AG04450 (cell line): ENCODE measurements at regions not wholly inside any gene's neighbourhood (a gene's known extent, or its start where the extent isn't known, plus 50 kb on each side); places are given as distances from the start of the nearest gene placed in this dataset.
"Not testable (repeated sequence)": the region's sequence is repeated elsewhere in the genome, so short reads cannot be mapped to it uniquely, and the experiment has no call there.

Experiments used
- CTCF ChIA-PET: fragments of 300-600, 350-600 bp; formaldehyde crosslinking; extraction: SDS; loops from one replicate; lab custom pipeline; 2022; ENCODE audit warnings: antibody characterized with exemption, inconsistent platforms; lab: Charles Lee
- POLR2A ChIA-PET: fragments of 350-600 bp; formaldehyde crosslinking; extraction: SDS; loops from one replicate; lab custom pipeline; 2021; ENCODE audit warnings: antibody characterized with exemption, inconsistent platforms; lab: Yijun Ruan, JAX
- DNase-seq: peaks from one replicate; pipeline ENCODE4 v3.0.0-alpha.2; 2011; ENCODE audit warnings: low read depth, low spot score
- H3K27ac ChIP-seq: one replicate; pipeline ENCODE4 v1.5.1; 2012; ENCODE audit warnings: low read depth, low read length, control low read depth
- H3K27me3 ChIP-seq: one replicate; pipeline ENCODE4 v1.6.0; 2012; ENCODE audit warnings: low read length; ENCODE audit not compliant: control insufficient read depth, insufficient read depth
- H3K4me3 ChIP-seq: 2 replicates; pipeline ENCODE4 v1.5.1; 2011; ENCODE audit warnings: mild to moderate bottlenecking, low read depth, low read length, control low read depth
- H3K9me3 ChIP-seq: 2 replicates; pipeline ENCODE4 v1.5.1; 2012; ENCODE audit warnings: low read length; ENCODE audit not compliant: control insufficient read depth, insufficient read depth
- TF ChIP-seq, protein P1 (sequence below): IDR thresholded peaks from 2 replicates; pipeline ENCODE4 v1.5.1; 2011; ENCODE audit warnings: low read depth, low read length, control low read depth, inconsistent platforms

GRCh38 chr20:48124181-48124782 is 339.0 kb upstream of the SULF2 start:
- CTCF ChIA-PET = no interaction called here
- no peaks in the 10 kb centered on the region for H3K9me3 ChIP-seq

DNA sequence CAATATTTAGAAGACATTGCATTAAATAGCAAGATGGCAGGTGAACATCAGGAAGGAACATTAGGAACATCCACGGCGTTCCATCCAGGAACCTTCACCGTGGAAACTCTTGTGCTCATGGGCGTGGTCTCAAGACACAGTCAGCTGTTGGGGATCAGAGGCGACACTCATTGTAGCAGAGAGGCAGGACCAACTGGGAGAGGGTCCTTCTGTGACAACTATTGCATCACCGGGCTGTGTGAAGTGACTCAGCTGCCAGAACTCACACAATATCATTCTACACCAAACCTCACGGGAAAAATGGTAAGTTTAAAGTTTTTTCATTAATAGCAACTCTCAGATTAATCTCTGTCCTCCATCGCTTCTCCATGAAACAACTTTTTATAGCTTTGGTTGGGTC is 334.8 kb upstream of the SULF2 start:
- POLR2A ChIA-PET = no interaction called here

More at GRCh38 chr20:48124181-48124782, 339.0 kb upstream of the SULF2 start:
- TF ChIP-seq, protein P1, sequence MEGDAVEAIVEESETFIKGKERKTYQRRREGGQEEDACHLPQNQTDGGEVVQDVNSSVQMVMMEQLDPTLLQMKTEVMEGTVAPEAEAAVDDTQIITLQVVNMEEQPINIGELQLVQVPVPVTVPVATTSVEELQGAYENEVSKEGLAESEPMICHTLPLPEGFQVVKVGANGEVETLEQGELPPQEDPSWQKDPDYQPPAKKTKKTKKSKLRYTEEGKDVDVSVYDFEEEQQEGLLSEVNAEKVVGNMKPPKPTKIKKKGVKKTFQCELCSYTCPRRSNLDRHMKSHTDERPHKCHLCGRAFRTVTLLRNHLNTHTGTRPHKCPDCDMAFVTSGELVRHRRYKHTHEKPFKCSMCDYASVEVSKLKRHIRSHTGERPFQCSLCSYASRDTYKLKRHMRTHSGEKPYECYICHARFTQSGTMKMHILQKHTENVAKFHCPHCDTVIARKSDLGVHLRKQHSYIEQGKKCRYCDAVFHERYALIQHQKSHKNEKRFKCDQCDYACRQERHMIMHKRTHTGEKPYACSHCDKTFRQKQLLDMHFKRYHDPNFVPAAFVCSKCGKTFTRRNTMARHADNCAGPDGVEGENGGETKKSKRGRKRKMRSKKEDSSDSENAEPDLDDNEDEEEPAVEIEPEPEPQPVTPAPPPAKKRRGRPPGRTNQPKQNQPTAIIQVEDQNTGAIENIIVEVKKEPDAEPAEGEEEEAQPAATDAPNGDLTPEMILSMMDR = no peak
- Histone ChIP-seq H3K27ac (no peak overlapping the region), H3K4me3 (no peak overlapping the region), H3K27me3 (no peaks in the 10 kb centered on the region)
- POLR2A ChIA-PET = no interaction called here
- DNase-seq = no peak

GRCh38 chr20:48119389-48119788 is 334.1 kb upstream of the SULF2 start:
- H3K9me3 ChIP-seq, CTCF ChIA-PET, H3K27me3 ChIP-seq, H3K4me3 ChIP-seq, H3K27ac ChIP-seq, DNase-seq: not testable (repeated sequence)
- POLR2A ChIA-PET = interaction anchor here (0.6 kb wide), 1 partner anchor 50 kb away, joined by 3 read pairs; no protein-coding TSS in a partner anchor

More for the DNA sequence above, 334.8 kb upstream of the SULF2 start:
- no peak overlapping the region for H3K27ac ChIP-seq
- H3K27me3 ChIP-seq = no peaks in the 10 kb centered on the region
- TF ChIP-seq, protein P1 = no peak
- no peak overlapping the region for H3K4me3 ChIP-seq
- DNase-seq = no peak
- H3K9me3 ChIP-seq = peaks cover 3% of the 10 kb centered on the region; the same call in 1 of the 2 replicates
- CTCF ChIA-PET = no interaction called here

- DNase-seq = no peak
- Histone ChIP-seq H3K4me3 (no peak overlapping the region), H3K9me3 (peaks cover 3% of the 10 kb centered on the region; the same call in 1 of the 2 replicates), H3K27me3 (no peaks in the 10 kb centered on the region), H3K27ac (no peak overlapping the region)
- TF ChIP-seq, protein P1 = no peak
- POLR2A ChIA-PET = no interaction called here
- CTCF ChIA-PET = no interaction called here
Measured at GRCh38 chr20:48115502-48115901, 330.2 kb upstream of the SULF2 start.

GRCh38 chr20:48107560-48107959 is 322.3 kb upstream of the SULF2 start:
- no peaks in the 10 kb centered on the region for H3K27me3 ChIP-seq
- H3K27ac ChIP-seq = no peak overlapping the region
- H3K4me3 ChIP-seq = no peak overlapping the region
- TF ChIP-seq, protein P1 = no peak
- no peak for DNase-seq
- POLR2A ChIA-PET = no interaction called here
- H3K9me3 ChIP-seq = no peaks in the 10 kb centered on the region; the same call in 1 of the 2 replicates
- CTCF ChIA-PET = no interaction called here
